ENCODE measurements at regions not wholly inside any gene's neighbourhood (a gene's known extent, or its start where the extent isn't known, plus 50 kb on each side); places are given as distances from the start of the nearest gene placed in this dataset.

GRCh38 chr2:611519-611918 lies 65.7 kb downstream of the TMEM18 start:
- no peaks in the 10 kb centered on the region for H3K27me3 ChIP-seq (ENCODE audit: control insufficient read depth, insufficient read depth, low read length)
- no peaks in the 10 kb centered on the region for H3K36me3 ChIP-seq (ENCODE audit: control insufficient read depth, insufficient read depth, low read length)
- no peak for DNase-seq (ENCODE audit: low read depth)
- no peak overlapping the region for H3K4me3 ChIP-seq (ENCODE audit: low read depth, low read length)
- no peak for TF ChIP-seq CTCF (IDR thresholded peaks at IDR 0.05; ENCODE audit: insufficient read depth, low read length, poor library complexity, severe bottlenecking)

GRCh38 chr2:610491-610890 lies 66.7 kb downstream of the TMEM18 start:
- H3K27me3 ChIP-seq (ENCODE audit: control insufficient read depth, insufficient read depth, low read length) = no peaks in the 10 kb centered on the region

GRCh38 chr2:609881-610280 lies 67.3 kb downstream of the TMEM18 start:
- no peak for TF ChIP-seq CTCF (IDR thresholded peaks at IDR 0.05; ENCODE audit: insufficient read depth, low read length, poor library complexity, severe bottlenecking)
- no peak overlapping the region for H3K4me3 ChIP-seq (ENCODE audit: low read depth, low read length)
- H3K27me3 ChIP-seq (ENCODE audit: control insufficient read depth, insufficient read depth, low read length) = no peaks in the 10 kb centered on the region
- no peak for DNase-seq (ENCODE audit: low read depth)
- no peaks in the 10 kb centered on the region for H3K36me3 ChIP-seq (ENCODE audit: control insufficient read depth, insufficient read depth, low read length)

More at GRCh38 chr2:610491-610890, 66.7 kb downstream of the TMEM18 start:
- no peak for DNase-seq (ENCODE audit: low read depth)
- Histone ChIP-seq H3K4me3 (ENCODE audit: low read depth, low read length) (no peak overlapping the region), H3K36me3 (ENCODE audit: control insufficient read depth, insufficient read depth, low read length) (no peaks in the 10 kb centered on the region)
- TF ChIP-seq CTCF (IDR thresholded peaks at IDR 0.05; ENCODE audit: insufficient read depth, low read length, poor library complexity, severe bottlenecking) = no peak

- DNase-seq (ENCODE audit: low read depth) = no peak
- Histone ChIP-seq H3K27me3 (ENCODE audit: control insufficient read depth, insufficient read depth, low read length) (no peaks in the 10 kb centered on the region), H3K4me3 (ENCODE audit: low read depth, low read length) (no peak overlapping the region), H3K36me3 (ENCODE audit: control insufficient read depth, insufficient read depth, low read length) (no peaks in the 10 kb centered on the region)
- no peak for TF ChIP-seq CTCF (IDR thresholded peaks at IDR 0.05; ENCODE audit: insufficient read depth, low read length, poor library complexity, severe bottlenecking)
These were observed 67.8 kb downstream of the TMEM18 start for GRCh38 chr2:609449-609848.

- DNase-seq (ENCODE audit: low read depth) = no peak
- H3K36me3 ChIP-seq (ENCODE audit: control insufficient read depth, insufficient read depth, low read length) = no peaks in the 10 kb centered on the region
- H3K4me3 ChIP-seq (ENCODE audit: low read depth, low read length) = no peak overlapping the region
- no peaks in the 10 kb centered on the region for H3K27me3 ChIP-seq (ENCODE audit: control insufficient read depth, insufficient read depth, low read length)
- no peak for TF ChIP-seq CTCF (IDR thresholded peaks at IDR 0.05; ENCODE audit: insufficient read depth, low read length, poor library complexity, severe bottlenecking)
These were observed 68.5 kb downstream of the TMEM18 start for GRCh38 chr2:608711-609110.

- no peak for TF ChIP-seq CTCF (IDR thresholded peaks at IDR 0.05; ENCODE audit: insufficient read depth, low read length, poor library complexity, severe bottlenecking)
These were observed 68.9 kb downstream of the TMEM18 start for GRCh38 chr2:608297-608696.

More at GRCh38 chr2:608297-608696, 68.9 kb downstream of the TMEM18 start:
- no peak overlapping the region for H3K4me3 ChIP-seq (ENCODE audit: low read depth, low read length)
- no peaks in the 10 kb centered on the region for H3K36me3 ChIP-seq (ENCODE audit: control insufficient read depth, insufficient read depth, low read length)
- H3K27me3 ChIP-seq (ENCODE audit: control insufficient read depth, insufficient read depth, low read length) = no peaks in the 10 kb centered on the region
- DNase-seq (ENCODE audit: low read depth) = no peak
